GM23338 (cell line): ENCODE measurements at regions not wholly inside any gene's neighbourhood (a gene's known extent, or its start where the extent isn't known, plus 50 kb on each side); places are given as distances from the start of the nearest gene placed in this dataset.

Source experiments
- EZH2phosphoT487 ChIP-seq: fragments of 200-600 bp; sonication (generic); IDR thresholded peaks from one replicate; pipeline ENCODE4 v1.8.1; 2018; ENCODE audit warnings: antibody characterized with exemption; ENCODE audit not compliant: unreplicated experiment
- REST ChIP-seq: IDR thresholded peaks from one replicate; pipeline ENCODE4 v1.6.1; 2018; ENCODE audit warnings: antibody characterized with exemption; ENCODE audit not compliant: unreplicated experiment
- TF ChIP-seq, protein P1 (sequence below): fragments of 250-450 bp; sonication (Bioruptor Pico); IDR thresholded peaks from 2 replicates; pipeline ENCODE4 v1.5.0; 2020; ENCODE audit warnings: mild to moderate bottlenecking, moderate library complexity
- TF ChIP-seq, protein P2 (sequence below), 2 experiments: fragments of 200-600 bp in 1 of 2; sonication (generic) in 1 of 2; conservative IDR thresholded peaks; 2 replicates each; pipeline versions ENCODE4 v1.5.1 to v1.6.1; 2016 to 2017; ENCODE audit warnings: antibody characterized with exemption in 2 of 2, low read depth in 2 of 2, mild to moderate bottlenecking in 2 of 2, moderate library complexity in 1 of 2
- TF ChIP-seq, protein P3 (sequence below): IDR thresholded peaks from 2 replicates; pipeline ENCODE4 v1.6.1; 2016; ENCODE audit warnings: antibody characterized with exemption

- TF ChIP-seq, protein P1, sequence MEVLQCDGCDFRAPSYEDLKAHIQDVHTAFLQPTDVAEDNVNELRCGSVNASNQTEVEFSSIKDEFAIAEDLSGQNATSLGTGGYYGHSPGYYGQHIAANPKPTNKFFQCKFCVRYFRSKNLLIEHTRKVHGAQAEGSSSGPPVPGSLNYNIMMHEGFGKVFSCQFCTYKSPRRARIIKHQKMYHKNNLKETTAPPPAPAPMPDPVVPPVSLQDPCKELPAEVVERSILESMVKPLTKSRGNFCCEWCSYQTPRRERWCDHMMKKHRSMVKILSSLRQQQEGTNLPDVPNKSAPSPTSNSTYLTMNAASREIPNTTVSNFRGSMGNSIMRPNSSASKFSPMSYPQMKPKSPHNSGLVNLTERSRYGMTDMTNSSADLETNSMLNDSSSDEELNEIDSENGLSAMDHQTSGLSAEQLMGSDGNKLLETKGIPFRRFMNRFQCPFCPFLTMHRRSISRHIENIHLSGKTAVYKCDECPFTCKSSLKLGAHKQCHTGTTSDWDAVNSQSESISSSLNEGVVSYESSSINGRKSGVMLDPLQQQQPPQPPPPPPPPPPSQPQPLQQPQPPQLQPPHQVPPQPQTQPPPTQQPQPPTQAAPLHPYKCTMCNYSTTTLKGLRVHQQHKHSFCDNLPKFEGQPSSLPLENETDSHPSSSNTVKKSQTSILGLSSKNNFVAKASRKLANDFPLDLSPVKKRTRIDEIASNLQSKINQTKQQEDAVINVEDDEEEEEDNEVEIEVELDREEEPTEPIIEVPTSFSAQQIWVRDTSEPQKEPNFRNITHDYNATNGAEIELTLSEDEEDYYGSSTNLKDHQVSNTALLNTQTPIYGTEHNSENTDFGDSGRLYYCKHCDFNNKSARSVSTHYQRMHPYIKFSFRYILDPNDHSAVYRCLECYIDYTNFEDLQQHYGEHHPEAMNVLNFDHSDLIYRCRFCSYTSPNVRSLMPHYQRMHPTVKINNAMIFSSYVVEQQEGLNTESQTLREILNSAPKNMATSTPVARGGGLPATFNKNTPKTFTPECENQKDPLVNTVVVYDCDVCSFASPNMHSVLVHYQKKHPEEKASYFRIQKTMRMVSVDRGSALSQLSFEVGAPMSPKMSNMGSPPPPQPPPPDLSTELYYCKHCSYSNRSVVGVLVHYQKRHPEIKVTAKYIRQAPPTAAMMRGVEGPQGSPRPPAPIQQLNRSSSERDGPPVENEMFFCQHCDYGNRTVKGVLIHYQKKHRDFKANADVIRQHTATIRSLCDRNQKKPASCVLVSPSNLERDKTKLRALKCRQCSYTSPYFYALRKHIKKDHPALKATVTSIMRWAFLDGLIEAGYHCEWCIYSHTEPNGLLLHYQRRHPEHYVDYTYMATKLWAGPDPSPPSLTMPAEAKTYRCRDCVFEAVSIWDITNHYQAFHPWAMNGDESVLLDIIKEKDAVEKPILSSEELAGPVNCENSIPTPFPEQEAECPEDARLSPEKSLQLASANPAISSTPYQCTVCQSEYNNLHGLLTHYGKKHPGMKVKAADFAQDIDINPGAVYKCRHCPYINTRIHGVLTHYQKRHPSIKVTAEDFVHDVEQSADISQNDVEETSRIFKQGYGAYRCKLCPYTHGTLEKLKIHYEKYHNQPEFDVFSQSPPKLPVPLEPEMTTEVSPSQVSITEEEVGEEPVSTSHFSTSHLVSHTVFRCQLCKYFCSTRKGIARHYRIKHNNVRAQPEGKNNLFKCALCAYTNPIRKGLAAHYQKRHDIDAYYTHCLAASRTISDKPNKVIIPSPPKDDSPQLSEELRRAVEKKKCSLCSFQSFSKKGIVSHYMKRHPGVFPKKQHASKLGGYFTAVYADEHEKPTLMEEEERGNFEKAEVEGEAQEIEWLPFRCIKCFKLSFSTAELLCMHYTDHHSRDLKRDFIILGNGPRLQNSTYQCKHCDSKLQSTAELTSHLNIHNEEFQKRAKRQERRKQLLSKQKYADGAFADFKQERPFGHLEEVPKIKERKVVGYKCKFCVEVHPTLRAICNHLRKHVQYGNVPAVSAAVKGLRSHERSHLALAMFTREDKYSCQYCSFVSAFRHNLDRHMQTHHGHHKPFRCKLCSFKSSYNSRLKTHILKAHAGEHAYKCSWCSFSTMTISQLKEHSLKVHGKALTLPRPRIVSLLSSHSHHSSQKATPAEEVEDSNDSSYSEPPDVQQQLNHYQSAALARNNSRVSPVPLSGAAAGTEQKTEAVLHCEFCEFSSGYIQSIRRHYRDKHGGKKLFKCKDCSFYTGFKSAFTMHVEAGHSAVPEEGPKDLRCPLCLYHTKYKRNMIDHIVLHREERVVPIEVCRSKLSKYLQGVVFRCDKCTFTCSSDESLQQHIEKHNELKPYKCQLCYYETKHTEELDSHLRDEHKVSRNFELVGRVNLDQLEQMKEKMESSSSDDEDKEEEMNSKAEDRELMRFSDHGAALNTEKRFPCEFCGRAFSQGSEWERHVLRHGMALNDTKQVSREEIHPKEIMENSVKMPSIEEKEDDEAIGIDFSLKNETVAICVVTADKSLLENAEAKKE (CRISPR knock-in tag) = no peak
- no peak for TF ChIP-seq EZH2phosphoT487
- TF ChIP-seq, protein P2, sequence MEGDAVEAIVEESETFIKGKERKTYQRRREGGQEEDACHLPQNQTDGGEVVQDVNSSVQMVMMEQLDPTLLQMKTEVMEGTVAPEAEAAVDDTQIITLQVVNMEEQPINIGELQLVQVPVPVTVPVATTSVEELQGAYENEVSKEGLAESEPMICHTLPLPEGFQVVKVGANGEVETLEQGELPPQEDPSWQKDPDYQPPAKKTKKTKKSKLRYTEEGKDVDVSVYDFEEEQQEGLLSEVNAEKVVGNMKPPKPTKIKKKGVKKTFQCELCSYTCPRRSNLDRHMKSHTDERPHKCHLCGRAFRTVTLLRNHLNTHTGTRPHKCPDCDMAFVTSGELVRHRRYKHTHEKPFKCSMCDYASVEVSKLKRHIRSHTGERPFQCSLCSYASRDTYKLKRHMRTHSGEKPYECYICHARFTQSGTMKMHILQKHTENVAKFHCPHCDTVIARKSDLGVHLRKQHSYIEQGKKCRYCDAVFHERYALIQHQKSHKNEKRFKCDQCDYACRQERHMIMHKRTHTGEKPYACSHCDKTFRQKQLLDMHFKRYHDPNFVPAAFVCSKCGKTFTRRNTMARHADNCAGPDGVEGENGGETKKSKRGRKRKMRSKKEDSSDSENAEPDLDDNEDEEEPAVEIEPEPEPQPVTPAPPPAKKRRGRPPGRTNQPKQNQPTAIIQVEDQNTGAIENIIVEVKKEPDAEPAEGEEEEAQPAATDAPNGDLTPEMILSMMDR (conservative IDR thresholded peaks at IDR 0.05; ENCODE audit: low read depth in 2 of 2) = no peak
- TF ChIP-seq REST = no peak
- TF ChIP-seq, protein P3, sequence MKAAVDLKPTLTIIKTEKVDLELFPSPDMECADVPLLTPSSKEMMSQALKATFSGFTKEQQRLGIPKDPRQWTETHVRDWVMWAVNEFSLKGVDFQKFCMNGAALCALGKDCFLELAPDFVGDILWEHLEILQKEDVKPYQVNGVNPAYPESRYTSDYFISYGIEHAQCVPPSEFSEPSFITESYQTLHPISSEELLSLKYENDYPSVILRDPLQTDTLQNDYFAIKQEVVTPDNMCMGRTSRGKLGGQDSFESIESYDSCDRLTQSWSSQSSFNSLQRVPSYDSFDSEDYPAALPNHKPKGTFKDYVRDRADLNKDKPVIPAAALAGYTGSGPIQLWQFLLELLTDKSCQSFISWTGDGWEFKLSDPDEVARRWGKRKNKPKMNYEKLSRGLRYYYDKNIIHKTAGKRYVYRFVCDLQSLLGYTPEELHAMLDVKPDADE = no peak
Measured at GRCh38 chrX:39398963-39399261, 597.7 kb downstream of the MID1IP1 start (continued).
